Prostate gland (tissue), 2 donors: ENCODE measurements at regions not wholly inside any gene's neighbourhood (a gene's known extent, or its start where the extent isn't known, plus 50 kb on each side); places are given as distances from the start of the nearest gene placed in this dataset.

Experiments used
- POLR2AphosphoS5 ChIP-seq: sonication (generic); formaldehyde crosslinking; IDR thresholded peaks from one replicate; pipeline ENCODE4 v1.6.1; 2017; ENCODE audit warnings: antibody characterized with exemption
- TF ChIP-seq, protein P1 (sequence below), 4 experiments: fragments of 200-600 bp in 2 of 4; fragments of 450-650 bp in 2 of 4; sonication (generic) in 2 of 4; IDR thresholded peaks; 1 replicate in 3 of 4; 2 replicates in 1 of 4; pipeline ENCODE4 v1.5.1; 2016 to 2019; ENCODE audit warnings: antibody characterized with exemption in 4 of 4, mild to moderate bottlenecking in 2 of 4, moderate library complexity in 2 of 4

DNA sequence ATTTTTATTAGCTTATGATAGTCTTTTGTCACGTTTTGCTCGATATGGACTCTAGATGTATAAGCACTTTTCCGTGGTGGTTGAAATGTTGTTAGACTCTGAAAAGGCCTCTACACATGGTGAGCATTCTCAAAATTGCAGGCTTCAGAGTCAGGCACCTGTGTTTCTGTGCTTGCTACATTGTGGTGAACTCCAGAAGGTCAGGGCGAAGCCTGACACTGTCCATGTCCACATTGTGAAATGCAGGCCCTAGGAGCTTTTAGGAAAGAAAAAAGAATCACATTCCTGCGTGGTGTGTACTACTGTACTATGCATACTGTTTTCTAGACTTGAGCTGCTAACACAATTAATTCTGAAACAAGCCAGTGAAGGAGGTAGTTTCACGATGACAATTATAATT lies 86.3 kb downstream of the HS3ST1 start:
- TF ChIP-seq, protein P1, sequence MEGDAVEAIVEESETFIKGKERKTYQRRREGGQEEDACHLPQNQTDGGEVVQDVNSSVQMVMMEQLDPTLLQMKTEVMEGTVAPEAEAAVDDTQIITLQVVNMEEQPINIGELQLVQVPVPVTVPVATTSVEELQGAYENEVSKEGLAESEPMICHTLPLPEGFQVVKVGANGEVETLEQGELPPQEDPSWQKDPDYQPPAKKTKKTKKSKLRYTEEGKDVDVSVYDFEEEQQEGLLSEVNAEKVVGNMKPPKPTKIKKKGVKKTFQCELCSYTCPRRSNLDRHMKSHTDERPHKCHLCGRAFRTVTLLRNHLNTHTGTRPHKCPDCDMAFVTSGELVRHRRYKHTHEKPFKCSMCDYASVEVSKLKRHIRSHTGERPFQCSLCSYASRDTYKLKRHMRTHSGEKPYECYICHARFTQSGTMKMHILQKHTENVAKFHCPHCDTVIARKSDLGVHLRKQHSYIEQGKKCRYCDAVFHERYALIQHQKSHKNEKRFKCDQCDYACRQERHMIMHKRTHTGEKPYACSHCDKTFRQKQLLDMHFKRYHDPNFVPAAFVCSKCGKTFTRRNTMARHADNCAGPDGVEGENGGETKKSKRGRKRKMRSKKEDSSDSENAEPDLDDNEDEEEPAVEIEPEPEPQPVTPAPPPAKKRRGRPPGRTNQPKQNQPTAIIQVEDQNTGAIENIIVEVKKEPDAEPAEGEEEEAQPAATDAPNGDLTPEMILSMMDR (IDR thresholded peaks at IDR 0.05), result no peak
- TF ChIP-seq POLR2AphosphoS5, result no peak
